HG02840 (cell line): ENCODE measurements at regions not wholly inside any gene's neighbourhood (a gene's known extent, or its start where the extent isn't known, plus 50 kb on each side); places are given as distances from the start of the nearest gene placed in this dataset.

Experiments
- ATAC-seq: cut with Tn5 transposase; IDR thresholded peaks from one replicate; pipeline ENCODE4 v1.9.1; 2021; ENCODE audit warnings: mild to moderate bottlenecking, moderate library complexity, moderate number of reproducible peaks; ENCODE audit not compliant: unreplicated experiment, low FRiP score

- no peak for ATAC-seq
These were observed 55.8 kb upstream of the CDH6 start for GRCh38 chr5:31137676-31138075.

GRCh38 chr5:31135542-31135941, 57.9 kb upstream of the CDH6 start:
- ATAC-seq: no peak

GRCh38 chr5:31133488-31133887, 60.0 kb upstream of the CDH6 start:
- no peak for ATAC-seq

- no peak for ATAC-seq
These were observed 62.0 kb upstream of the CDH6 start for GRCh38 chr5:31131381-31131891.

GRCh38 chr5:31130676-31131075, 62.8 kb upstream of the CDH6 start:
- no peak for ATAC-seq

GRCh38 chr5:31124651-31125305, 68.7 kb upstream of the CDH6 start:
- ATAC-seq: no peak

- ATAC-seq: no peak
These were observed 69.5 kb upstream of the CDH6 start for GRCh38 chr5:31124026-31124425.

- no peak for ATAC-seq
These were observed 70.2 kb upstream of the CDH6 start for GRCh38 chr5:31122998-31123951.

- ATAC-seq: no peak
These were observed 72.3 kb upstream of the CDH6 start for GRCh38 chr5:31121224-31121623.

- ATAC-seq: no peak
These were observed 72.9 kb upstream of the CDH6 start for GRCh38 chr5:31120642-31120948.

GRCh38 chr5:31119938-31120641, 73.4 kb upstream of the CDH6 start:
- no peak for ATAC-seq

GRCh38 chr5:31116466-31117031, 76.9 kb upstream of the CDH6 start:
- no peak for ATAC-seq

- ATAC-seq: no peak
These were observed 78.7 kb upstream of the CDH6 start for GRCh38 chr5:31114817-31115216.

GRCh38 chr5:31113666-31114350, 79.7 kb upstream of the CDH6 start:
- ATAC-seq: no peak

GRCh38 chr5:31113101-31113500, 80.4 kb upstream of the CDH6 start:
- no peak for ATAC-seq

- ATAC-seq: no peak
These were observed 86.4 kb upstream of the CDH6 start for GRCh38 chr5:31107091-31107518.

- no peak for ATAC-seq
These were observed 86.8 kb upstream of the CDH6 start for GRCh38 chr5:31106691-31107090.

- ATAC-seq: no peak
These were observed 87.2 kb upstream of the CDH6 start for GRCh38 chr5:31106278-31106677.

- no peak for ATAC-seq
These were observed 88.7 kb upstream of the CDH6 start for GRCh38 chr5:31104775-31105174.

GRCh38 chr5:31100781-31101310, 92.6 kb upstream of the CDH6 start:
- no peak for ATAC-seq
